Ovary (tissue), 3 donors: ENCODE measurements at regions not wholly inside any gene's neighbourhood (a gene's known extent, or its start where the extent isn't known, plus 50 kb on each side); places are given as distances from the start of the nearest gene placed in this dataset.

Experiments
- EP300 ChIP-seq: sonication (generic); formaldehyde crosslinking; IDR thresholded peaks from one replicate; pipeline ENCODE4 v1.6.1; 2017; ENCODE audit warnings: antibody characterized with exemption
- POLR2A ChIP-seq: fragments of 450-650 bp; IDR thresholded peaks from one replicate; pipeline ENCODE4 v1.6.1; 2017; ENCODE audit warnings: antibody characterized with exemption, mild to moderate bottlenecking, moderate library complexity
- TF ChIP-seq, protein P1 (sequence below), 3 donors: fragments of 450-650 bp in 2 of 3; fragments of 200-600 bp in 1 of 3; IDR thresholded peaks; one replicate each; pipeline versions ENCODE4 v1.5.1 to v1.8.0; 2016 to 2022; ENCODE audit warnings: antibody characterized with exemption in 3 of 3, mild to moderate bottlenecking in 1 of 3
- donor health status: DM: no; HTN: no; CAD: no.

DNA sequence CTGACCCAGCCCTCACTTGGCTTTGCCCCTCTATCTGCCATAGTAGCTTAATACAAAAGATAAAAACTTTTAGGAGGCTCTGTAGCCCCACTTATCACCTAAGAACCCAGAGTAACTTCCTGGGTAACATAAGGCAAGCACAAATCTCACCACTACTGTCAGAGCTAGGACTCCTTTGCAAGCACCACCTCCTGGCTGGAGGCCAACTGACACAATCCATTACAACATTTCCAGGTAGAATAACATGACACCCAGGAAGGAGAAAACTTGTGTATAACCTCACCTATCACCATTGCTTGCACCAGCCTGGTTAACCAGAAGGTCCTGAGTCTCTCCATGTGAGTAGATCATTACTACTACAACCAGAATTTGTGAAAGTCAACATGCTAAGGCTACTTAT lies 230.0 kb downstream of the TUSC7 start:
- TF ChIP-seq, protein P1, sequence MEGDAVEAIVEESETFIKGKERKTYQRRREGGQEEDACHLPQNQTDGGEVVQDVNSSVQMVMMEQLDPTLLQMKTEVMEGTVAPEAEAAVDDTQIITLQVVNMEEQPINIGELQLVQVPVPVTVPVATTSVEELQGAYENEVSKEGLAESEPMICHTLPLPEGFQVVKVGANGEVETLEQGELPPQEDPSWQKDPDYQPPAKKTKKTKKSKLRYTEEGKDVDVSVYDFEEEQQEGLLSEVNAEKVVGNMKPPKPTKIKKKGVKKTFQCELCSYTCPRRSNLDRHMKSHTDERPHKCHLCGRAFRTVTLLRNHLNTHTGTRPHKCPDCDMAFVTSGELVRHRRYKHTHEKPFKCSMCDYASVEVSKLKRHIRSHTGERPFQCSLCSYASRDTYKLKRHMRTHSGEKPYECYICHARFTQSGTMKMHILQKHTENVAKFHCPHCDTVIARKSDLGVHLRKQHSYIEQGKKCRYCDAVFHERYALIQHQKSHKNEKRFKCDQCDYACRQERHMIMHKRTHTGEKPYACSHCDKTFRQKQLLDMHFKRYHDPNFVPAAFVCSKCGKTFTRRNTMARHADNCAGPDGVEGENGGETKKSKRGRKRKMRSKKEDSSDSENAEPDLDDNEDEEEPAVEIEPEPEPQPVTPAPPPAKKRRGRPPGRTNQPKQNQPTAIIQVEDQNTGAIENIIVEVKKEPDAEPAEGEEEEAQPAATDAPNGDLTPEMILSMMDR (IDR thresholded peaks at IDR 0.05) = no peak
- TF ChIP-seq EP300 (no peak), POLR2A (no peak)
